ENCODE measurements at regions not wholly inside any gene's neighbourhood (a gene's known extent, or its start where the extent isn't known, plus 50 kb on each side); places are given as distances from the start of the nearest gene placed in this dataset.
A peak's percentile ranks its signal among the peaks of the same experiment; 100 is the strongest.

DNA sequence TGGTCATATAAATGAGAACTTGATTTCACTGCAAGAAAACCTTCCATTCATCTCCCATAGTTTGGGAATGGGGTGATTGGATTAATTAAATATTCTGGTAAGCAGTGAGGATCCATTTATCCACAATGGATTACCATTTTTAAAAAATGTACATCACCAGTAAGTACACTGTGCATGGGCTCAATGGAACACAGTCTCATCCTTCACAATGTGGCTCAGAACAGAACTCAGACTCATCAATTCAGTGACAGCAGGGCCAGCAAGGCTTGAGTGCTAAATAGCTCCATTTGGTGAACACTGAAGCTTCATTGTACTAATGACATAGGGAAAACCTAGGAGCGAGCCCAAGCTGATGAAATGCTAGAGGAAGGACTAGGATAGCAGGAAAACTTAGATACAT lies 223.8 kb downstream of the CMPK2 start:
- no peaks in the 10 kb centered on the region for H3K36me3 Mint-ChIP-seq (ENCODE audit: unreplicated experiment)

DNA sequence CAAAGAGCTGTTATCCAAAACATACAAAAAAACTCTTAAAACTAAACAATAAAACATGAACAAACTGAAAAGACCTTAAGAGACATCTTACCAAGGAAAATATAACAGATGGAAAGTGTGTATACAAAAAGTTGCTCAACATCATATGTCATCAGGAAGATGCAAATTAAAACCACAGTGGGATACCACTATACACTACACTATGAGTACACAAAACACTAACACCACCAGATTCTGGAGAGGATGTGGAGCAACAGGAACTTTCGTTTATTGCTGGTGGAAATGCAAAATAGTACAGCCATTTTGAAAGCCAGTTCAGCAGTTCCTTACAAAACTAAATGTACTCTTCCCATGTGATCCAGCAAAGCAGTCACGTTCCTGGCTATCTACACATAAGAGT lies 221.4 kb downstream of the CMPK2 start:
- DNase-seq, result no peak
- peaks cover 28% of the 10 kb centered on the region for H3K4me1 Mint-ChIP-seq (ENCODE audit: low read depth, unreplicated experiment)
- no peak overlapping the region for H3K4me3 Mint-ChIP-seq (ENCODE audit: unreplicated experiment)
- H3K27ac Mint-ChIP-seq (ENCODE audit: unreplicated experiment), result no peak overlapping the region
- TF ChIP-seq, protein P1, sequence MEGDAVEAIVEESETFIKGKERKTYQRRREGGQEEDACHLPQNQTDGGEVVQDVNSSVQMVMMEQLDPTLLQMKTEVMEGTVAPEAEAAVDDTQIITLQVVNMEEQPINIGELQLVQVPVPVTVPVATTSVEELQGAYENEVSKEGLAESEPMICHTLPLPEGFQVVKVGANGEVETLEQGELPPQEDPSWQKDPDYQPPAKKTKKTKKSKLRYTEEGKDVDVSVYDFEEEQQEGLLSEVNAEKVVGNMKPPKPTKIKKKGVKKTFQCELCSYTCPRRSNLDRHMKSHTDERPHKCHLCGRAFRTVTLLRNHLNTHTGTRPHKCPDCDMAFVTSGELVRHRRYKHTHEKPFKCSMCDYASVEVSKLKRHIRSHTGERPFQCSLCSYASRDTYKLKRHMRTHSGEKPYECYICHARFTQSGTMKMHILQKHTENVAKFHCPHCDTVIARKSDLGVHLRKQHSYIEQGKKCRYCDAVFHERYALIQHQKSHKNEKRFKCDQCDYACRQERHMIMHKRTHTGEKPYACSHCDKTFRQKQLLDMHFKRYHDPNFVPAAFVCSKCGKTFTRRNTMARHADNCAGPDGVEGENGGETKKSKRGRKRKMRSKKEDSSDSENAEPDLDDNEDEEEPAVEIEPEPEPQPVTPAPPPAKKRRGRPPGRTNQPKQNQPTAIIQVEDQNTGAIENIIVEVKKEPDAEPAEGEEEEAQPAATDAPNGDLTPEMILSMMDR (IDR thresholded peaks at IDR 0.05; ENCODE audit: partially characterized antibody, unreplicated experiment), result no peak
- H3K36me3 Mint-ChIP-seq (ENCODE audit: unreplicated experiment), result no peaks in the 10 kb centered on the region
- H3K27me3 Mint-ChIP-seq (ENCODE audit: unreplicated experiment), result peaks cover 3% of the 10 kb centered on the region
- peaks cover 4% of the 10 kb centered on the region for H3K9me3 Mint-ChIP-seq (ENCODE audit: unreplicated experiment)

More for the DNA sequence above, 223.8 kb downstream of the CMPK2 start:
- TF ChIP-seq, protein P1 (IDR thresholded peaks at IDR 0.05; ENCODE audit: partially characterized antibody, unreplicated experiment), result no peak
- peak overlapping the region; percentile 60 for H3K4me3 Mint-ChIP-seq (ENCODE audit: unreplicated experiment)
- H3K27me3 Mint-ChIP-seq (ENCODE audit: unreplicated experiment), result peaks cover 3% of the 10 kb centered on the region
- DNase-seq, result peak; percentile 18
- H3K9me3 Mint-ChIP-seq (ENCODE audit: unreplicated experiment), result peaks cover 4% of the 10 kb centered on the region
- peaks cover 31% of the 10 kb centered on the region for H3K4me1 Mint-ChIP-seq (ENCODE audit: low read depth, unreplicated experiment)
- peak overlapping the region; percentile 100 for H3K27ac Mint-ChIP-seq (ENCODE audit: unreplicated experiment)

DNA sequence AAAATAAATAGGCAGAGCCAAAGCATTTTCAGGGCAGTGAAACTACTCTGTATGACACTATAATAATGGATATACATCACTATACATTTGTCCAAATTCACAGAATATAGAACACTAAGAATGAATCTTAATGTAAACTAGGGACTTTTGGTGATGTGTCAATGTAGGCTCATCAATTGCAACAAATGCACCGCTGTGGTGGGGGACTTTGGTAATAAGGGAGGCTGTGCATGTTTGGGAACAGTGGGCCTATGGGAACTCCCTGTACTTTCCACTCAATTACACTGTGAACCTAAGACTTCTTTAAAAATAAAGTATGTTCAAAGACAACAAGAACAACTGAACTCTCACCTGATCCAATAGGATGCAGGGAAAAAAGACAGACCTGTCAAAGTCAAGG lies 220.7 kb downstream of the CMPK2 start:
- peaks cover 4% of the 10 kb centered on the region for H3K9me3 Mint-ChIP-seq (ENCODE audit: unreplicated experiment)
- H3K27me3 Mint-ChIP-seq (ENCODE audit: unreplicated experiment), result peaks cover 1% of the 10 kb centered on the region
- no peak overlapping the region for H3K27ac Mint-ChIP-seq (ENCODE audit: unreplicated experiment)
- TF ChIP-seq, protein P1 (IDR thresholded peaks at IDR 0.05; ENCODE audit: partially characterized antibody, unreplicated experiment), result no peak
- H3K36me3 Mint-ChIP-seq (ENCODE audit: unreplicated experiment), result no peaks in the 10 kb centered on the region
- peaks cover 24% of the 10 kb centered on the region for H3K4me1 Mint-ChIP-seq (ENCODE audit: low read depth, unreplicated experiment)
- no peak for DNase-seq
- no peak overlapping the region for H3K4me3 Mint-ChIP-seq (ENCODE audit: unreplicated experiment)

DNA sequence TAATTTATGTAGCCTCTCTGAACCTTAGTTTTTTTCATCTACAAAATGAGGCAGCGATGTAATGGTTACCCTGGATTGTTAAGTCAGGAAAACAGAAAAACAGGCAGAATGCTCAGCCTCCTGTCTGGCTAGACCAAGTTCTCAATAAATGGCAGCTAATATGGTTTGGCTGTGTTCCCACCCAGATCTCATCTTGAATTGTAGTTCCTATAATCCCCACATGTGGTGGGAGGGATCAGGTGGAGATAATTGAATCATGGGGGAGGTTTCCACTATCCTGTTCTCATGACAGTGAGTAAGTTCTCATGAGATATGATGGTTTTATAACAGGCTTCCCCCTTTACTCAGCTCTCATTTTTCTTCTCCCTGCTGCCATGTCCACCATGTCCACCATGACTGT lies 220.0 kb downstream of the CMPK2 start:
- no peaks in the 10 kb centered on the region for H3K36me3 Mint-ChIP-seq (ENCODE audit: unreplicated experiment)
- H3K4me1 Mint-ChIP-seq (ENCODE audit: low read depth, unreplicated experiment), result peaks cover 20% of the 10 kb centered on the region

DNA sequence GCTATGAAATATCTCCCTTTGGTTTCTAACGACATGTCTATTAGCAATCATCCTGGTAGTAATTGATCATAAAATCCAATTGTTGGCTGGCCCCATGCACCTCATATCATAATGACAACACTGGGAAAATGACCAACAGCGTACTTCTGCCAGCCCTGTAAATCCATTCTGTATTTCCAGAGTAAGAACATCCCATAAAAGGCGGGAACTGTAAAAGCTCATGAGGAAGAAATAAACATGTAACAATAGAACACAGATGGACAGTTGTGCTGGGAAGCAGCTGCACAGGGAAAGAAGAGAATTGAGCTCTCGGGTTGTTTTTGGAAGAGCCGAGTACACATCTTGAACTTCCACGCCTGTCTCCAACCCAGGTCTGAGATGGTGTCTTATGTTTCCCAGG lies 218.7 kb downstream of the CMPK2 start:
- Mint-ChIP-seq H3K27me3 (ENCODE audit: unreplicated experiment) (no peaks in the 10 kb centered on the region), H3K4me3 (ENCODE audit: unreplicated experiment) (no peak overlapping the region), H3K27ac (ENCODE audit: unreplicated experiment) (no peak overlapping the region), H3K4me1 (ENCODE audit: low read depth, unreplicated experiment) (peaks cover 13% of the 10 kb centered on the region), H3K9me3 (ENCODE audit: unreplicated experiment) (no peaks in the 10 kb centered on the region), H3K36me3 (ENCODE audit: unreplicated experiment) (no peaks in the 10 kb centered on the region)
- TF ChIP-seq, protein P1 (IDR thresholded peaks at IDR 0.05; ENCODE audit: partially characterized antibody, unreplicated experiment), result no peak
- no peak for DNase-seq

More for the DNA sequence above, 220.0 kb downstream of the CMPK2 start:
- no peak for DNase-seq
- TF ChIP-seq, protein P1 (IDR thresholded peaks at IDR 0.05; ENCODE audit: partially characterized antibody, unreplicated experiment), result no peak
- H3K27ac Mint-ChIP-seq (ENCODE audit: unreplicated experiment), result no peak overlapping the region
- H3K27me3 Mint-ChIP-seq (ENCODE audit: unreplicated experiment), result no peaks in the 10 kb centered on the region
- no peaks in the 10 kb centered on the region for H3K9me3 Mint-ChIP-seq (ENCODE audit: unreplicated experiment)
- no peak overlapping the region for H3K4me3 Mint-ChIP-seq (ENCODE audit: unreplicated experiment)

Measured in glutamatergic neuron (in vitro differentiated cells).